Uterus (tissue), 2 donors: ENCODE measurements at regions not wholly inside any gene's neighbourhood (a gene's known extent, or its start where the extent isn't known, plus 50 kb on each side); places are given as distances from the start of the nearest gene placed in this dataset.

Experiments used
- POLR2A ChIP-seq, 2 donors: fragments of 450-650 bp; IDR thresholded peaks; one replicate each; pipeline ENCODE4 v1.6.1; 2016; ENCODE audit warnings: antibody characterized with exemption in 2 of 2, mild to moderate bottlenecking in 1 of 2, moderate library complexity in 1 of 2
- TF ChIP-seq, protein P1 (sequence below), 4 experiments: fragments of 200-600 bp in 2 of 4; fragments of 450-650 bp in 2 of 4; sonication (generic) in 2 of 4; IDR thresholded peaks; one replicate each; pipeline ENCODE4 v1.5.1; 2016 to 2019; ENCODE audit warnings: antibody characterized with exemption in 4 of 4, mild to moderate bottlenecking in 2 of 4, moderate library complexity in 1 of 4

DNA sequence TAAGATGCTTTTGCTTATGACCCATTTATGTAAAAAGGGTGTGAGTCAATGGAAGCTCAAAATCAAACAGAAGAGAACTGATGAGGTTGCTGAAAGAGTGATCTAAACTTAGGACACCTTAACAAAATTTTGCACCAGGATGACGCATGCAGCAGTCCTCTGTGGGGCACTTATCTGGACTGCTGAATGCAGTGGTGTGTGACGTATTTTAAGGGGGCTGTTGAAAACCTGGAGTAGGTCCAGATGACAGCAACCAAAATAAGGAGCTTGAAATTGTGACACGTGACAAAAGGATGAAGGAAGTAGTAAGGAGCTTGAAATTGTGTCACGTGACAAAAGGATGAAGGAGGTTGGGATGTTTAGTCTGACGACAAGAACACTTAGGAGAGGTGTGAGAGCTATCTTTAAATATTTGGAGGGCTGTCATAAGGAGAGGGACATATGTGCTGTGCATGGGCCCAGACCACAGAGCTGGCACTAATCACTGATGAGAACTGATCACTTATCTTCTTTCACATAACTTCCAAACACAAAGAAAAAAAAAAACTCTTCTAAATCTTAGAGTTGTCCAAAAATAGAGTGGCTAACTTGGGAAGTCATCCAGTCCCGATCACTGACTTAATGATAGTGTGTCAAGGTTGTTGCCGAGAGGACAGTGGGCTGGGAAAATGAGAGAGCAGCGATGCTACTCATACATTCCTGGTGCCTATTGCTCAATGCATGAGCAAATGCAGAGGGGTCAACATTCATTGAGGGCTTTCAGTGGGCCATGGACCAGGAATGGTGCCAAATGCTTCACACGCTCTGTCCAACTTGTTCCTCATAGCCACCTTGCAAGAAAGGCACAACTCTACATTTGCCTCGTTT lies 264.2 kb upstream of the ZFHX3 start:
- no peak for TF ChIP-seq POLR2A (IDR thresholded peaks at IDR 0.05)
- TF ChIP-seq, protein P1, sequence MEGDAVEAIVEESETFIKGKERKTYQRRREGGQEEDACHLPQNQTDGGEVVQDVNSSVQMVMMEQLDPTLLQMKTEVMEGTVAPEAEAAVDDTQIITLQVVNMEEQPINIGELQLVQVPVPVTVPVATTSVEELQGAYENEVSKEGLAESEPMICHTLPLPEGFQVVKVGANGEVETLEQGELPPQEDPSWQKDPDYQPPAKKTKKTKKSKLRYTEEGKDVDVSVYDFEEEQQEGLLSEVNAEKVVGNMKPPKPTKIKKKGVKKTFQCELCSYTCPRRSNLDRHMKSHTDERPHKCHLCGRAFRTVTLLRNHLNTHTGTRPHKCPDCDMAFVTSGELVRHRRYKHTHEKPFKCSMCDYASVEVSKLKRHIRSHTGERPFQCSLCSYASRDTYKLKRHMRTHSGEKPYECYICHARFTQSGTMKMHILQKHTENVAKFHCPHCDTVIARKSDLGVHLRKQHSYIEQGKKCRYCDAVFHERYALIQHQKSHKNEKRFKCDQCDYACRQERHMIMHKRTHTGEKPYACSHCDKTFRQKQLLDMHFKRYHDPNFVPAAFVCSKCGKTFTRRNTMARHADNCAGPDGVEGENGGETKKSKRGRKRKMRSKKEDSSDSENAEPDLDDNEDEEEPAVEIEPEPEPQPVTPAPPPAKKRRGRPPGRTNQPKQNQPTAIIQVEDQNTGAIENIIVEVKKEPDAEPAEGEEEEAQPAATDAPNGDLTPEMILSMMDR (IDR thresholded peaks at IDR 0.05): no peak
